K562 (cell line): ENCODE measurements at regions not wholly inside any gene's neighbourhood (a gene's known extent, or its start where the extent isn't known, plus 50 kb on each side); places are given as distances from the start of the nearest gene placed in this dataset.

Experiments
- ARHGAP35 ChIP-seq: fragments of 450-650 bp; IDR thresholded peaks from 2 replicates; pipeline ENCODE4 v1.6.1; 2018; ENCODE audit not compliant: partially characterized antibody
- CCNT2 ChIP-seq: IDR thresholded peaks from 2 replicates; pipeline ENCODE4 v1.6.1; 2011; ENCODE audit warnings: borderline replicate concordance, low read depth, mild to moderate bottlenecking, moderate library complexity, mixed read lengths, low read length; ENCODE audit not compliant: insufficient read length; ENCODE audit errors: extremely low read depth
- CXXC5 ChIP-seq: fragments of 250-450 bp; sonication (Bioruptor Pico); IDR thresholded peaks from 2 replicates; pipeline ENCODE4 v1.8.0; 2022; ENCODE audit warnings: inconsistent platforms, mild to moderate bottlenecking, moderate library complexity
- ETV6 ChIP-seq, 3 experiments: fragments of 150-350 bp in 1 of 3; sonication (generic) in 1 of 3; formaldehyde crosslinking in 1 of 3; IDR thresholded peaks; 2 replicates each; pipeline versions ENCODE4 v1.6.1 to v1.8.0; 2014 to 2022; ENCODE audit warnings: borderline replicate concordance in 2 of 3, low read depth in 2 of 3, antibody characterized with exemption in 1 of 3, low read length in 1 of 3, mild to moderate bottlenecking in 1 of 3, missing genetic modification reagents in 1 of 3
- FOXJ2 ChIP-seq: fragments of 200-800 bp; sonication (Bioruptor generic); IDR thresholded peaks from 2 replicates; pipeline ENCODE4 v1.6.1; 2016; ENCODE audit warnings: missing genetic modification characterization, missing compliant biosample characterization
- HMG20A ChIP-seq: fragments of 450-650 bp; formaldehyde crosslinking; conservative IDR thresholded peaks from 2 replicates; pipeline ENCODE4 v1.4.0; 2020; ENCODE audit warnings: mild to moderate bottlenecking, mixed read lengths
- ILK ChIP-seq: fragments of 450-650 bp; IDR thresholded peaks from 2 replicates; pipeline ENCODE4 v1.6.1; 2016; ENCODE audit warnings: missing genetic modification characterization, low read depth, mild to moderate bottlenecking, missing compliant biosample characterization, moderate library complexity, borderline replicate concordance
- MCM2 ChIP-seq: fragments of 450-650 bp; IDR thresholded peaks from 2 replicates; pipeline ENCODE4 v1.6.1; 2017; ENCODE audit warnings: low read depth, mild to moderate bottlenecking
- MYC ChIP-seq, 2 experiments: fragments of 250-450 bp in 1 of 2; sonication (Bioruptor Pico) in 1 of 2; IDR thresholded peaks; 2 replicates each; pipeline versions ENCODE4 v1.5.1 to v1.6.1; 2012 to 2021; ENCODE audit warnings: low read depth in 2 of 2, borderline replicate concordance in 1 of 2, improper control_type of control experiment in 1 of 2, low read length in 1 of 2, mild to moderate bottlenecking in 1 of 2, moderate library complexity in 1 of 2
- MYNN ChIP-seq, 2 experiments: sonication (generic); formaldehyde crosslinking in 1 of 2; IDR thresholded peaks; 2 replicates each; pipeline versions ENCODE4 v1.5.0 to v1.6.1; 2016 to 2020; ENCODE audit warnings: antibody characterized with exemption in 1 of 2, missing genetic modification reagents in 1 of 2
- NCOA6 ChIP-seq: fragments of 450-650 bp; IDR thresholded peaks from 2 replicates; pipeline ENCODE4 v1.6.1; 2017; ENCODE audit warnings: mild to moderate bottlenecking
- NFRKB ChIP-seq: fragments of 450-650 bp; IDR thresholded peaks from 2 replicates; pipeline ENCODE4 v1.6.1; 2016; ENCODE audit warnings: low read depth
- RCOR1 ChIP-seq, 2 experiments: IDR thresholded peaks; 2 replicates each; pipeline ENCODE4 v1.6.1; 2012; ENCODE audit warnings: low read depth in 2 of 2, low read length in 2 of 2, borderline replicate concordance in 1 of 2, improper control_type of control experiment in 1 of 2
- RFX1 ChIP-seq: fragments of 450-650 bp; IDR thresholded peaks from 2 replicates; pipeline ENCODE4 v1.6.1; 2016; ENCODE audit warnings: mild to moderate bottlenecking, moderate library complexity
- TAL1 ChIP-seq: fragments of 450-650 bp; IDR thresholded peaks from 2 replicates; pipeline ENCODE4 v1.6.1; 2016; ENCODE audit warnings: mild to moderate bottlenecking
- THAP12 ChIP-seq: fragments of 250-450 bp; sonication (Bioruptor Pico); IDR thresholded peaks from 2 replicates; pipeline ENCODE4 v1.9.0; 2021; ENCODE audit warnings: mild to moderate bottlenecking, inconsistent platforms
- UBTF ChIP-seq, 2 experiments: IDR thresholded peaks; 2 replicates each; pipeline ENCODE4 v1.6.1; 2012; ENCODE audit warnings: improper control_type of control experiment in 2 of 2, low read depth in 2 of 2, low read length in 2 of 2, borderline replicate concordance in 1 of 2
- VEZF1 ChIP-seq: fragments of 200-800 bp; sonication (Bioruptor generic); IDR thresholded peaks from 2 replicates; pipeline ENCODE4 v1.6.1; 2017; ENCODE audit warnings: missing genetic modification characterization, missing compliant biosample characterization
- ZBTB1 ChIP-seq: sonication (generic); formaldehyde crosslinking; IDR thresholded peaks from 2 replicates; pipeline ENCODE4 v1.8.1; 2023; ENCODE audit warnings: missing genetic modification reagents, low read depth, mild to moderate bottlenecking, borderline replicate concordance
- ZBTB7A ChIP-seq: IDR thresholded peaks from 2 replicates; pipeline ENCODE4 v1.6.1; 2011; ENCODE audit warnings: low read depth, mild to moderate bottlenecking, low read length, moderate library complexity, borderline replicate concordance; ENCODE audit not compliant: control insufficient read depth
- ZNF217 ChIP-seq: sonication (generic); formaldehyde crosslinking; IDR thresholded peaks from 2 replicates; pipeline ENCODE4 v1.8.0; 2022; ENCODE audit warnings: mild to moderate bottlenecking, missing genetic modification reagents

- TF ChIP-seq UBTF (IDR thresholded peaks at IDR 0.05; ENCODE audit: borderline replicate concordance in 1 of 2, low read depth in 2 of 2, low read length in 2 of 2), result no peak
- TF ChIP-seq MCM2, result no peak
- no peak for TF ChIP-seq THAP12
- peak; percentile 45 for TF ChIP-seq VEZF1 (CRISPR knock-in tag)
- TF ChIP-seq ZBTB7A, result 0 out of 2 replicates have a peak, but pooled peaks have one; percentile 23
- TF ChIP-seq RFX1, result no peak
- TF ChIP-seq ZBTB1 (CRISPR knock-in tag), result no peak
- TF ChIP-seq NFRKB, result peak; percentile 40; the same call in 1 of the 2 replicates
- TF ChIP-seq HMG20A (CRISPR knock-in tag), result no peak
- TF ChIP-seq FOXJ2, result 0 out of 2 replicates have a peak, but pooled peaks have one; percentile 23
- TF ChIP-seq ARHGAP35, result peak; percentile 91
- peak; percentile 41; the same call in 1 of the 2 replicates for TF ChIP-seq TAL1
- TF ChIP-seq MYC (IDR thresholded peaks at IDR 0.05; ENCODE audit: low read depth, low read length), result peak; percentile 9; the same call in 1 of the 2 replicates
- no peak for TF ChIP-seq MYC (CRISPR knock-in tag; IDR thresholded peaks at IDR 0.05; ENCODE audit: borderline replicate concordance, low read depth)
- TF ChIP-seq MYNN (IDR thresholded peaks at IDR 0.05), result no peak
- no peak for TF ChIP-seq MYNN (CRISPR knock-in tag; IDR thresholded peaks at IDR 0.05)
- no peak for TF ChIP-seq ETV6 (IDR thresholded peaks at IDR 0.05; ENCODE audit: borderline replicate concordance in 1 of 2, low read depth in 2 of 2, low read length in 1 of 2)
- TF ChIP-seq ETV6 (CRISPR knock-in tag; IDR thresholded peaks at IDR 0.05; ENCODE audit: borderline replicate concordance), result no peak
- TF ChIP-seq ILK (tag), result no peak
- no peak for TF ChIP-seq CCNT2
- peak in 1 of 2 experiments; percentile 65; a peak in 2 of 4 replicates for TF ChIP-seq RCOR1 (IDR thresholded peaks at IDR 0.05; ENCODE audit: borderline replicate concordance in 1 of 2, low read depth in 2 of 2, low read length in 2 of 2)
- TF ChIP-seq CXXC5, result peak; percentile 52
- TF ChIP-seq NCOA6, result no peak
- TF ChIP-seq ZNF217 (CRISPR knock-in tag), result no peak
These were observed 262.0 kb upstream of the G2E3 start (continued) for GRCh38 chr14:30296931-30297405.
